ENCODE measurements at regions not wholly inside any gene's neighbourhood (a gene's known extent, or its start where the extent isn't known, plus 50 kb on each side); places are given as distances from the start of the nearest gene placed in this dataset.

- no peak for TF ChIP-seq CTCF (IDR thresholded peaks at IDR 0.05)
- TF ChIP-seq POLR2AphosphoS5 (IDR thresholded peaks at IDR 0.05; ENCODE audit: insufficient read depth in 1 of 2, low read depth in 1 of 2): no peak
These were observed 79.7 kb upstream of the JARID2 start for GRCh38 chr6:15166121-15166520.
